OCI-LY3 (cell line): ENCODE measurements at regions not wholly inside any gene's neighbourhood (a gene's known extent, or its start where the extent isn't known, plus 50 kb on each side); places are given as distances from the start of the nearest gene placed in this dataset.
A peak's percentile ranks its signal among the peaks of the same experiment; 100 is the strongest.

Source experiments
- H2AFZ ChIP-seq: fragments of 200-600, 300-600 bp; shearing (Covaris generic); 2 replicates; pipeline ENCODE4 v1.6.0; 2014; ENCODE audit warnings: antibody characterized with exemption, low read depth, low read length
- H3K27ac ChIP-seq: fragments of 200-600, 300-600 bp; sonication (generic); 2 replicates; pipeline ENCODE4 v1.5.1; 2014; ENCODE audit warnings: mild to moderate bottlenecking, low read length, moderate library complexity, mixed read lengths
- H3K27me3 ChIP-seq: fragments of 200-600, 300-600 bp; sonication (generic); 2 replicates; pipeline ENCODE4 v1.6.1; 2014; ENCODE audit warnings: low read depth, low read length, mixed read lengths
- H3K36me3 ChIP-seq: fragments of 200-600, 300-600 bp; sonication (generic); replicated peaks from 2 replicates; pipeline ENCODE3; 2014; ENCODE audit warnings: low read depth, low read length, mixed read lengths
- H3K4me1 ChIP-seq: fragments of 300-600, 200-600 bp; sonication (generic); 2 replicates; pipeline ENCODE4 v1.6.1; 2014; ENCODE audit warnings: low read length, mixed read lengths
- H3K4me2 ChIP-seq: fragments of 200-600, 300-600 bp; sonication (generic); 2 replicates; pipeline ENCODE4 v1.6.1; 2014; ENCODE audit warnings: low read length, mixed read lengths
- H3K4me3 ChIP-seq: fragments of 300-600, 200-600 bp; sonication (generic); 2 replicates; pipeline ENCODE4 v1.5.1; 2014; ENCODE audit warnings: antibody characterized with exemption, mild to moderate bottlenecking, low read length, moderate library complexity
- H3K79me2 ChIP-seq: fragments of 300-600, 200-600 bp; shearing (Covaris generic); 2 replicates; pipeline ENCODE4 v1.6.1; 2014; ENCODE audit warnings: mild to moderate bottlenecking, low read length, mixed read lengths
- H3K9ac ChIP-seq: fragments of 300-600, 200-600 bp; shearing (Covaris generic); 2 replicates; pipeline ENCODE4 v1.6.0; 2014; ENCODE audit warnings: mild to moderate bottlenecking, low read length, moderate library complexity
- H3K9me3 ChIP-seq: fragments of 200-600, 300-600 bp; shearing (Covaris generic); 2 replicates; pipeline ENCODE4 v1.6.1; 2014; ENCODE audit warnings: low read length, mixed read lengths; ENCODE audit not compliant: insufficient read depth
- H4K20me1 ChIP-seq: fragments of 200-600, 300-600 bp; sonication (generic); 2 replicates; pipeline ENCODE4 v1.6.1; 2016; ENCODE audit warnings: low read length, mixed read lengths; ENCODE audit not compliant: insufficient read depth
- CTCF ChIP-seq: fragments of 200-600, 300-600 bp; sonication (generic); IDR thresholded peaks from 2 replicates; pipeline ENCODE4 v1.5.1; 2014; ENCODE audit warnings: antibody characterized with exemption, low read length, low read depth
- EZH2phosphoT487 ChIP-seq: fragments of 200-600 bp; shearing (Covaris generic); IDR thresholded peaks from 2 replicates; pipeline ENCODE4 v1.6.1; 2018; ENCODE audit warnings: antibody characterized with exemption, mixed run types, low read depth

- Histone ChIP-seq H3K9me3 (no peaks in the 10 kb centered on the region), H3K27ac (no peak overlapping the region), H3K79me2 (no peaks in the 10 kb centered on the region), H3K9ac (no peak overlapping the region), H3K4me2 (no peak overlapping the region), H4K20me1 (no peaks in the 10 kb centered on the region), H3K4me3 (no peak overlapping the region), H3K36me3 (no peaks in the 10 kb centered on the region), H3K27me3 (peaks cover 12% of the 10 kb centered on the region), H3K4me1 (peaks cover 10% of the 10 kb centered on the region), H2AFZ (no peak overlapping the region)
- TF ChIP-seq CTCF: no peak
- TF ChIP-seq EZH2phosphoT487: no peak
Measured at GRCh38 chr2:118536306-118536705, 311.1 kb downstream of the EN1 start.

- Histone ChIP-seq H3K9ac (no peak overlapping the region), H3K4me2 (peak overlapping the region; percentile 33)
Measured at GRCh38 chr2:118535818-118536212, 311.6 kb downstream of the EN1 start.

GRCh38 chr2:118535171-118535817, 312.2 kb downstream of the EN1 start:
- H4K20me1 ChIP-seq: no peaks in the 10 kb centered on the region
- TF ChIP-seq CTCF: no peak
- TF ChIP-seq EZH2phosphoT487: no peak
- H2AFZ ChIP-seq: no peak overlapping the region
- H3K4me1 ChIP-seq: peaks cover 10% of the 10 kb centered on the region
- peaks cover 12% of the 10 kb centered on the region for H3K27me3 ChIP-seq
- no peak overlapping the region for H3K9ac ChIP-seq
- H3K4me2 ChIP-seq: peak overlapping the region; percentile 12; the same call in 1 of the 2 replicates
- H3K27ac ChIP-seq: no peak overlapping the region
- H3K9me3 ChIP-seq: no peaks in the 10 kb centered on the region
- H3K4me3 ChIP-seq: no peak overlapping the region
- no peaks in the 10 kb centered on the region for H3K79me2 ChIP-seq
- no peaks in the 10 kb centered on the region for H3K36me3 ChIP-seq

More at GRCh38 chr2:118535818-118536212, 311.6 kb downstream of the EN1 start:
- Histone ChIP-seq H3K27me3 (peaks cover 12% of the 10 kb centered on the region), H3K9me3 (no peaks in the 10 kb centered on the region), H2AFZ (no peak overlapping the region), H3K4me1 (peaks cover 10% of the 10 kb centered on the region), H3K4me3 (no peak overlapping the region), H3K36me3 (no peaks in the 10 kb centered on the region), H4K20me1 (no peaks in the 10 kb centered on the region), H3K27ac (no peak overlapping the region), H3K79me2 (no peaks in the 10 kb centered on the region)
- TF ChIP-seq EZH2phosphoT487 (no peak), CTCF (no peak)

- H3K9ac ChIP-seq: no peak overlapping the region
- no peak overlapping the region for H2AFZ ChIP-seq
- TF ChIP-seq EZH2phosphoT487 (no peak), CTCF (no peak)
- H3K4me2 ChIP-seq: no peak overlapping the region
- H3K4me3 ChIP-seq: no peak overlapping the region
- H3K4me1 ChIP-seq: peaks cover 8% of the 10 kb centered on the region
- no peaks in the 10 kb centered on the region for H3K9me3 ChIP-seq
- H3K79me2 ChIP-seq: no peaks in the 10 kb centered on the region
- no peak overlapping the region for H3K27ac ChIP-seq
- H3K27me3 ChIP-seq: peaks cover 4% of the 10 kb centered on the region; the same call in 1 of the 2 replicates
- no peaks in the 10 kb centered on the region for H3K36me3 ChIP-seq
- H4K20me1 ChIP-seq: no peaks in the 10 kb centered on the region
Measured at GRCh38 chr2:118530976-118531375, 316.5 kb downstream of the EN1 start.
